Mesenteric fat pad (tissue), 1 donor: ENCODE measurements at regions not wholly inside any gene's neighbourhood (a gene's known extent, or its start where the extent isn't known, plus 50 kb on each side); places are given as distances from the start of the nearest gene placed in this dataset.

ENCODE experiments used
- DNase-seq: peaks from one replicate; pipeline ENCODE4 v3.0.0-alpha.2; 2020; ENCODE audit warnings: low spot score
- donor health status: DM: yes; HTN: yes; CAD: no.

DNA sequence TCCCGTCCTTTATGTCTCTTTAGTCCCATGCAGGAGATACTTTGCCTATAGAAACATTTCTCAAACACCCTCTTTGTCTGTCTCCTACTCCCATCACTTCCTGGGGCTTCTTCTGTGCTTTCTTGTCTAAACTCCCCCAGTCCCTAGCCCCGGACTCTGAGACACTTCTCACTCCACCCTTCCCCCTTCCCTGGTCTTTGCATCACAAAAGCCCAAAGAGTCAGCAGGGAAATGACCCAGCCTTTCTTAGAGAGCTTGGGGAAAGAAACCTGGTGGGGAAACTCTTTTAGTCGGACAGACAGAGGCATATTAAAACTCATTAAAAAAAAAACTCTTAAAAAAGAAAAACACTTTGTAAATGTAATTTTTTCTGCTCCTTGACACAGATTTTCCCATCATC is 211.2 kb downstream of the TJP1 start:
- DNase-seq, result peak; percentile 6

GRCh38 chr15:29601811-29602210 is 220.5 kb downstream of the TJP1 start:
- DNase-seq, result no peak

DNA sequence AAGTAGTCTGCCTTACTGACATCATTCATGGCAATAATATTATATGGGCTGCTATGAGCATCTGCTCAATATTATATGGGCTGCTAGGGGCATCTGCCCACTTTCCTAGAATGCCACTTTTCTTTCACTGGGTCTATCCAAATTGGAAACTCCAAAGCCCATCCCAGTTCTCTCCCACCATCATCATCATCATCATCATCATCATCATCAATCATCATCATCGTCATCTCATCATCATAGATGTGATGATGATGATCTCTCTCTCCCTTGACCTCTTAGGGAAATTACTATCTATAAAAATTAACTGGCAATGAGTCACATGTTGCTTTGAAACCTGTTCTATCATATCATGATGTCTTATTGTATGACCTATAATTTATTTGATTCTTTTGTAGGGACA is 222.0 kb downstream of the TJP1 start:
- DNase-seq, result no peak

- no peak for DNase-seq
Observed at GRCh38 chr15:29596266-29596665, 226.0 kb downstream of the TJP1 start.

- DNase-seq, result no peak
Observed at GRCh38 chr15:29593629-29594028, 228.6 kb downstream of the TJP1 start.

- DNase-seq, result no peak
Observed at GRCh38 chr15:29593111-29593510, 229.2 kb downstream of the TJP1 start.

DNA sequence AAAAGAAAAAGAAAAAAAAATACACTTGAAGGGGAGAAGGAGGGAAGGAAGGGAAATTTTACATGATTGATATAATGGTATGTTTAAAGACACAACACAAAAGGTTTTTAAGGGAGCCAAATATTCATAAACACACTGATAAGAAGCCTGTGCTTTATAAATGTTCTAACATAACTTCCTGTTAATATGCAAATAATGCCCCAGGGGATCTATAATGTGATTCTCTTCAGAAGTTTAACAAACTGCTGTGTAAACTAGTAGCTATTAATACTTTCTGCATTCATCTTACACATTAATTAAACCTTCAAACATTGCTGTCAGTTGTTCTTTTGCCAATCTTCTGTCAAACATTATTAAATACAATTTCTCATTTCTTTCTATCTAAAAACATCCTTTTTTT is 231.6 kb downstream of the TJP1 start:
- no peak for DNase-seq

DNA sequence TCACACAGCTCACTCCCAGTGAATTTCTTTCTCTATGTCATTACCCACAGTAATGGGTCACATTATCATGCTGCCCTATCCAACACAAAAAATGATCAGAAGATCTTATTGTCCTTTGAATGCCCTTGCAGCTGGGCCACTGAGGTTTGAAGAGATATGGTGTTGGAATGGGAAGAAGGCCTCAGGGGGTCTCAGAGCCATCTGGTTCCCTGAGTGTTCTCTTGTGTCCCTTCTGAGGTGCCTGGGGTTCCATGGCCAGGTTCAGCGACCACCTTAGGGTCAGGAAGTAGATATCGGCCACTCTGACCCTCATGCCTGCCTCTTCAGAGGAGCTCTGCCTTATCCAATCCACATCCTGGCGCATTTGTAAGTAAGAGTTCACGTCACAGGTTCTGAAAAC is 232.3 kb downstream of the TJP1 start:
- no peak for DNase-seq

GRCh38 chr15:29589416-29589815 is 232.9 kb downstream of the TJP1 start:
- DNase-seq, result no peak

DNA sequence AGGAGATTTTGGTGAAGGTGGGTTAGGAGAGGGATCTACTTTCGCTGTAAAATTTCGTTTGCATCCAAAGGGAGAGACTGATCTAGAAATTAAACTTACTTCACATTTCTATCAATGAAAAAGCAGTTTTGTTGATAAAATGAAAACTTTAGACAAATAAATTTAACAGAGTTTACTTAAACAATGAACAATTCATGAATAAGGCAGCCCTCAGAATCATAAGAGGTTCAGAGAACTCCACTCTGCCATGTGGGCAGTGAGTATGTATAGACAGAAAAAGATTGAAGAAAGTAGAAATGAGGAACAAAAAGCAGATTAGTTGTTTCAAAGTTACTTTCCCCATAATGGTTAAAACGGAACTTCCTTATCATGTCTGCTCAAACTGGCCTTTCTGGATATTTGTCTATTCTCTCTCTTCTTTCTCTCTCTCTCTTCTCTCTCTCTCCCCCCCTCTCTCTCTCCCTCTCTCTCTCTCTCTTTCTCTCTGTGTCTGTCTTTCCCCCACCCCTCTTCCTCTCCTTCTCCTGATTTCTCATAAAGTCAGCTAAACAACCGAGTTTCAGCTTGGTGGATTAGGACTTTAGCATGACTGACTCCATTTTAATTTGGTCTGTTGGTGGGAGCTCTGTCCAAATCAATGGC is 248.9 kb downstream of the TJP1 start:
- DNase-seq, result no peak

DNA sequence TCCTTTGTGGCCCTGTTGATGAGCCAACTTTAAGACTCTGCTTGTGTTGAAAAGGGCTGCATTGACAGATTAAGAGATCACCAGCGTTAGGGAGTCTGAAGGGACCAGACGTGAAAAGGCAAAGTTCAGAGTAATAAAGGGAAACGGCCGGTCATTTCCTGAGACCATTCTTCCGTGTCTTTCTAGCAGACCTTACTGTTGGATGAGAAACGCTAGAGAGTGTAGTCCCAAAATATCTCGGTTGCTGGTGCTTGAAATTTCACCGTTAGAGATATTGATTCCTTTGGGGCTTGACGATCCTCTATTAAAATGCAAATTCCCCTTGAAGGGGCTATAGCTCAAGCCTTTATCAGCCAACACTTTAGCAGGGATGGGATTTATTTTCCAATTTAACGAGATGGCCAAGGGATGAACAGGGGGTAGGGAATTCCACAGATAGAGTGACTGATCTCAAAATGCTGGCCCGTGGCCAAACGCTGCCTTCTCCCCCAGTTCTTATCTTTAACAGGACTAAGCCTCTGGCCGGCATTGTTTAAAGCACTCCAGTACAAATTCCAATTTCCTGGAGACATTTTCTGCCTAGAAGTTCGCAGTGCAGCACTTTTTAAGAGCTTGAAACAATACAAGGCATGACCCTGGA is 250.4 kb downstream of the TJP1 start:
- DNase-seq, result no peak

GRCh38 chr15:29570948-29571791 is 251.1 kb downstream of the TJP1 start:
- DNase-seq, result no peak

DNA sequence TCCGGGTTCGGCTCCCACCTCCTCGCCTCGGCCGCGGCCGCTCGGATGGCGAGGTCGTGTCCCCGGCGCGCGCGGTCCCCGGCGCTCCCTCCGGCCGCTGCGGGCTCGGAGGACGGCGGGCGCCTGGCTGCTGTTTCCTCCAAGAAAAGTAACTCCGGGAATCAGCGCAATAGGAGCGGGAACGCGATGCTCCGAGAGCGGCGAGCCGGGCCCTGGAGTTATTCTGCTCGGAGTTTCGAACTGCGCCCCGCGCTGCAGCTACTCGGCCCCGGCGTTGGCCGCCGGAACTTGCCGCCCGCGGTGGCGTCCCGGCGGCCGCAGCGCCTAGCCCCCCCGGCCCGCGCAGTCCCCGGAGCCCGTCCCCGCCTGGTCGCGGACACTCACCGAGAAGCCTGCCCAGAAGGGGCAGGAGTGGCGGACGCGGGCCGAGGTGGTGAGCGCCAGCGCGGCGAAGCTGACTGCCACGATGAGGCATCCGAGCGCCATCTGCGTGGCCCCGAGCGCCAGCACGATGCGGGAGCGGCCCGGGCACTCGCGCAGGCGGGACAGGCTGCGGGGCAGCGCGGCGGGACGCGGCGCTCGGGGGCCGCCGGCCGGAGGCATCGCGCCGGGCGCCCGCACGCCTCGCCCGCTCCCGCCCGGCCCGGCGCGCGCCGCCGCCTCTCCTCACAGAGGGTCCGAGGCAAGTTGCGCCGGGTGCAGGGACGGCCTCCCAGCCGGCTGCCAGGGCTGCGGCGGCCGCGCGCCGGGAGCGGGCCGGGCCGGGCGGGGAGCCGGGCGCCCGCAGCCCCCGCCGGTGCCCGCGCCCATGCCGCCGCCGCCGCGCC is 251.9 kb downstream of the TJP1 start:
- DNase-seq, result no peak

DNA sequence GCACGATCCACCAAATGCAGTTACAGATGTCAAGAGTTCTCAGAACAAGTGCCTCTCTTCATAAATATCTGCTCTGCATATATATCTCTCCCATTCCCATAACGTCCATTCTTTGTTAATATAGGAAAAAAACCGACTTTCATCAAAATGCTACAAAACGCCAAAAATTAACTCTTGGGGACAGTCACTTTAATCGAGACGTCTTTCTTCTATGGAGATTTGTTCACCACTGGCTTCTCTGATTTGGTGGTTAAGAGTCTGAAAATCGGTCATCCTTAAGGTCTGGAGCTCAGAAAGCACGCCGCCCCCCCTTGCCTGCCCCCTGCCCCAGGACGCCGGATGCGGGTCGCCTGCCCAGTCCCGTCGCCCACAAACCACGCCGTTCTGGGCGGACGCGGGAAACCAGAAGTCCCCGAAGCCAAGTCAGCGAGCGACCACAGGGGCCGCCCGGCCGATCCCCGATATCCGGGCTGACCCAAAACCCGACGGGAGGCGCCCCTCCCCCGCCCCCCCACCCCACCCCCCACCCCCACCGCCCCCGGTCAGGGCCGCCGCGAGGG is 252.7 kb downstream of the TJP1 start:
- DNase-seq, result no peak

DNA sequence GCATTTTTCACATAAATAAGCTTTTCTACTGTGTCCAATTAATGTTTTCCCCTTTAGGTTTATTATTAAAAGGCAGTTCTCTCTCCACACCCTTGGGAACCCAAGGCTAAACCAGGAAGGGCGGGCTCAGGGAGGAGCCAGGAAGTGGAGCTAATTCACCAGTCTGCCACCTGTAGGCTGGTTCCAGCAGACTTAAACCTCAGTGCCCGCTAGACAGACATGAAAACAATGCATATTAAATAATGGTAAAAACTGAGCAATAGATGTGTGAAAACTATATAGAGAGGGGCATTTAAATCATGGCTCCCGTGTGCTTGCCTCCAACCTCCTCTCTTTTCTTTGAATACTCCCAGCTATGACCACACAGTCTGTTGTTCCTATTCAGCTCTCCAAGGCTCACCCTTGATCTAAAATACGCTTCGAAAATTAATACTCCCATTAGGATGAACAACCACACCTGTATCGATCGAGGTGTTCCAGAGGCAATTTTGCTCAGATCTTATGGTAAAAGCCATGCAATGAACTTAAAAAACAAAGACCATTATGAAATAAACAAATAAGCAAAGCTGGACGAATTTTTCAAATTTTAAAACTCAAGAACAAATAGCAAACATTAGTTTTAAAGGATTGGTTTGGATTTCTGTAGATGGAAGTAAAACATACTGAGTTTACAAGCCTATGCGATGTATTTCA is 253.3 kb downstream of the TJP1 start:
- DNase-seq, result no peak

- no peak for DNase-seq
Observed at GRCh38 chr15:29567336-29567735, 254.9 kb downstream of the TJP1 start.

GRCh38 chr15:29566914-29567313 is 255.4 kb downstream of the TJP1 start:
- DNase-seq, result no peak

DNA sequence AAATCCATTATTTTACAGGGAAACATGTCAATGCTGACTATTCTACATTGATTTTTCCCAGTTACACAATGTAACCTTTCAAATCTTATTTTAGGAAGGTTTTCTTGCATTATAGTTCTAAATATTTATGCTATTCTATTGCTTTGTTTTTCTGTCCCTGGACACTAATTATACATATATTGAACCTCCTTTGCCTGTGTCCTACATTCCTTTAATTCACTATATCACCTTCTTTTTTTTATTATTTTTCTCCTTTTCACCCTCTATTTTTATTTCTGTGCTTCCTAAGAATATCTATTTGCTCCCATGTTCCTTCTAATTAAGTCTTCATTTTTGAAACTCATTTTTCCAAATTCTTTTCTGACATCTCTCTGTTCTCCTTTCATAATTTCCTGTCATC is 259.2 kb downstream of the TJP1 start:
- no peak for DNase-seq

- no peak for DNase-seq
Observed at GRCh38 chr15:29560896-29561295, 261.4 kb downstream of the TJP1 start.

- no peak for DNase-seq
Observed at GRCh38 chr15:29558261-29558660, 264.0 kb downstream of the TJP1 start.

- no peak for DNase-seq
Observed at GRCh38 chr15:29557171-29557570, 265.1 kb downstream of the TJP1 start.
